CD4-positive, alpha-beta T cell (primary cell): ENCODE measurements at regions not wholly inside any gene's neighbourhood (a gene's known extent, or its start where the extent isn't known, plus 50 kb on each side); places are given as distances from the start of the nearest gene placed in this dataset.

ENCODE experiments used
- ATAC-seq: fragments of 200-7000 bp; cut with Tn5 transposase; one replicate; pipeline ENCODE4 v1.10.0; 2022; ENCODE audit warnings: mild to moderate bottlenecking; ENCODE audit not compliant: poor library complexity
- CTCF ChIA-PET: fragments of 350-600 bp; sonication (Branson Sonifier 250); formaldehyde crosslinking; loops from one replicate; lab custom pipeline; 2021; ENCODE audit warnings: antibody characterized with exemption, inconsistent platforms; lab: Charles Lee
- POLR2A ChIA-PET: fragments of 350-600 bp; sonication (Branson Sonifier 250); formaldehyde crosslinking; loops from one replicate; lab custom pipeline; 2021; ENCODE audit warnings: antibody characterized with exemption, inconsistent platforms; lab: Charles Lee
- DNase-seq, 14 experiments: peaks; one replicate each; pipeline ENCODE4 v3.0.0-alpha.2; 2013 to 2020; ENCODE audit warnings: mixed read lengths in 2 of 14
- H3K27ac ChIP-seq, 2 donors: one replicate each; pipeline versions ENCODE4 v1.5.1 to v1.7.0; 2013; ENCODE audit warnings: low read length in 2 of 2, low read depth in 1 of 2, mild to moderate bottlenecking in 1 of 2
- H3K27me3 ChIP-seq, 2 experiments: 1 replicate in 1 of 2; 2 replicates in 1 of 2; pipeline versions ENCODE4 v1.6.1 to v1.7.0; 2013; ENCODE audit warnings: low read length in 2 of 2, control low read depth in 1 of 2, mild to moderate bottlenecking in 1 of 2, moderate library complexity in 1 of 2; ENCODE audit not compliant: insufficient read depth in 2 of 2, control insufficient read depth in 1 of 2
- H3K36me3 ChIP-seq: one replicate; pipeline ENCODE4 v1.6.1; 2013; ENCODE audit warnings: low read length, control low read depth; ENCODE audit not compliant: insufficient read depth
- H3K4me1 ChIP-seq: one replicate; pipeline ENCODE4 v1.6.1; 2013; ENCODE audit warnings: low read length, control low read depth; ENCODE audit not compliant: insufficient read depth
- H3K4me3 ChIP-seq: one replicate; pipeline ENCODE4 v1.5.1; 2013; ENCODE audit warnings: mild to moderate bottlenecking, low read length, moderate library complexity
- H3K9me3 ChIP-seq, 2 experiments: 1 replicate in 1 of 2; 2 replicates in 1 of 2; pipeline versions ENCODE4 v1.6.1 to v1.7.0; 2013; ENCODE audit warnings: low read length in 2 of 2, mild to moderate bottlenecking in 2 of 2, control low read depth in 1 of 2, moderate library complexity in 1 of 2; ENCODE audit not compliant: control insufficient read depth in 1 of 2, insufficient read depth in 1 of 2
- H3K27ac Mint-ChIP-seq: one replicate; pipeline ENCODE4 v1.8.0; 2020; ENCODE audit warnings: mixed read lengths
- H3K27me3 Mint-ChIP-seq: one replicate; pipeline ENCODE4 v1.8.0; 2021; ENCODE audit warnings: mixed read lengths
- H3K36me3 Mint-ChIP-seq: one replicate; pipeline ENCODE4 v1.8.0; 2021; ENCODE audit warnings: low read depth, mixed read lengths
- H3K4me1 Mint-ChIP-seq: one replicate; pipeline ENCODE4 v1.8.0; 2021; ENCODE audit warnings: low read depth, mixed read lengths
- H3K4me3 Mint-ChIP-seq: one replicate; pipeline ENCODE4 v1.8.0; 2020; ENCODE audit warnings: mild to moderate bottlenecking, mixed read lengths
- H3K9me3 Mint-ChIP-seq: one replicate; pipeline ENCODE4 v1.8.0; 2020; ENCODE audit warnings: mixed read lengths
- intact Hi-C, 2 experiments: fragments of 100-400 bp; cut with DNase I in 1 of 2; cut with micrococcal nuclease in 1 of 2; formaldehyde crosslinking; loops; one replicate each; pipeline versions ENCODE4 v1.15.1 to v1.9.0; 2023 to 2025; cut with DNase I, micrococcal nuclease
- TF ChIP-seq, protein P1 (sequence below): fragments of 200-600 bp; IDR thresholded peaks from one replicate; pipeline ENCODE4 v1.8.0; 2022; ENCODE audit warnings: antibody characterized with exemption, mild to moderate bottlenecking

DNA sequence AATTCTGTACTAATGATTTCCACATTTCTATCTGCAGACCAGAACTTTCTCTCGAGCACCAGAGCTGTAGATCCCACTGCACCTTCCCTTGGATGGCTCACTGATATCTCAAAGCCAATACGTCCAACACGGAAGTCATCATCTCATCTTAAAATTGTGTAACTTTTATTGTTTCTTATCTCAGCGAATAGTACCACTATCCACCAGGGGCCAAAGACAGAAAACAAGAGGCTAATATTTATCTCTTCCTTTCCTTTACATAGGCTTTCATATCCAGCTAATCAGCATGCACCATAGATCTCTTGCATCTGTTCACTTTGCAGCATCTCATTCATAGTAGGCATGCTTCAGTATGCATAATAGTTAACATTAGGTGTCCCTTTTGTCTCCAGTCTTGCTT is 303.6 kb downstream of the PTPRC start:
- DNase-seq, result no peak
- H3K27me3 ChIP-seq, result no peaks in the 10 kb centered on the region
- Mint-ChIP-seq H3K36me3 (no peaks in the 10 kb centered on the region), H3K27me3 (no peaks in the 10 kb centered on the region), H3K9me3 (peaks cover 2% of the 10 kb centered on the region), H3K4me1 (peaks cover 4% of the 10 kb centered on the region), H3K27ac (no peak overlapping the region), H3K4me3 (no peak overlapping the region)
- ChIA-PET POLR2A (no interaction called here), CTCF (interaction anchor here (1.1 kb wide), 1 partner anchor 28 kb away, joined by 4 read pairs; no protein-coding TSS in a partner anchor)
- no peak overlapping the region for H3K4me3 ChIP-seq
- no peaks in the 10 kb centered on the region for H3K9me3 ChIP-seq
- no peak for ATAC-seq
- TF ChIP-seq, protein P1, sequence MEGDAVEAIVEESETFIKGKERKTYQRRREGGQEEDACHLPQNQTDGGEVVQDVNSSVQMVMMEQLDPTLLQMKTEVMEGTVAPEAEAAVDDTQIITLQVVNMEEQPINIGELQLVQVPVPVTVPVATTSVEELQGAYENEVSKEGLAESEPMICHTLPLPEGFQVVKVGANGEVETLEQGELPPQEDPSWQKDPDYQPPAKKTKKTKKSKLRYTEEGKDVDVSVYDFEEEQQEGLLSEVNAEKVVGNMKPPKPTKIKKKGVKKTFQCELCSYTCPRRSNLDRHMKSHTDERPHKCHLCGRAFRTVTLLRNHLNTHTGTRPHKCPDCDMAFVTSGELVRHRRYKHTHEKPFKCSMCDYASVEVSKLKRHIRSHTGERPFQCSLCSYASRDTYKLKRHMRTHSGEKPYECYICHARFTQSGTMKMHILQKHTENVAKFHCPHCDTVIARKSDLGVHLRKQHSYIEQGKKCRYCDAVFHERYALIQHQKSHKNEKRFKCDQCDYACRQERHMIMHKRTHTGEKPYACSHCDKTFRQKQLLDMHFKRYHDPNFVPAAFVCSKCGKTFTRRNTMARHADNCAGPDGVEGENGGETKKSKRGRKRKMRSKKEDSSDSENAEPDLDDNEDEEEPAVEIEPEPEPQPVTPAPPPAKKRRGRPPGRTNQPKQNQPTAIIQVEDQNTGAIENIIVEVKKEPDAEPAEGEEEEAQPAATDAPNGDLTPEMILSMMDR, result no peak
- no peaks in the 10 kb centered on the region for H3K36me3 ChIP-seq
- no peaks in the 10 kb centered on the region for H3K4me1 ChIP-seq
- no peak overlapping the region for H3K27ac ChIP-seq
- intact Hi-C loops, result loop anchor here in 1 of 2 experiments (10.0 kb wide), 1 partner anchor 428 kb away; no protein-coding TSS in a partner anchor

DNA sequence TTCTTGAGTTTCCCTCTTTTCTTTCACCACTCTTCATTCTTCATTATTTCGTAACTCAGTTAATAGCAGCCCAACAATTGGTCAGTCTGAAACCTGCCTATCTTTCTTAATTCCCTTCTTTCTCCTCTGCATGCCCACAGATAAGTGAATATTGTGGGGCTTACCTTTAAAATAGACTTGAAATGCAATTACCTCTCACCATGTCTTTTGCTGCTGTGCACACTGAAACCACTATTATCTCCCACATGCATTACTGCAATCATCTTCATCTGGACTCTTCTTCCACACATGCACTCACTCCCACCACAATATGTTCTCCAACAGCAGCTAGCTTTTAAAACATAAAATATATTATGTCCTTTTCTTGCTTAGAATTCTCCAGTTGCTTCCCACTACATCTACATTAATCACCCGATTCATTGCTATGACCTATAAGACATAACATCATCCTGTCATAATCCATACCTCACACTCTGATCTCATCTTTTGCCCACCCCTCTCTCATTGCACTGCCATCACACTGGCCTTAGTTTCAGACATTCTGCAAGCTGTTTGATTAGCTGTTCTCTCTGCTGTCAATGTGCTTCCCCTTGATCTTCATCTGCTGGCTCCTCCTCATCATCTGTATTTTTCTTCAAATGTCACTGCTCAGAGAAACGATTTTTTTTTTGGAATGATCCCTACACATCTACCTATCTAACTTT is 304.8 kb downstream of the PTPRC start:
- ATAC-seq (no peak), DNase-seq (no peak)
- Histone ChIP-seq H3K4me3 (no peak overlapping the region), H3K36me3 (no peaks in the 10 kb centered on the region), H3K9me3 (no peaks in the 10 kb centered on the region), H3K27me3 (no peaks in the 10 kb centered on the region), H3K4me1 (no peaks in the 10 kb centered on the region), H3K27ac (no peak overlapping the region)
- intact Hi-C loops, result loop anchor here in 1 of 2 experiments (10.0 kb wide), 1 partner anchor 429 kb away; no protein-coding TSS in a partner anchor
- Mint-ChIP-seq H3K36me3 (no peaks in the 10 kb centered on the region), H3K27me3 (no peaks in the 10 kb centered on the region), H3K4me3 (no peak overlapping the region), H3K4me1 (no peaks in the 10 kb centered on the region), H3K27ac (no peak overlapping the region), H3K9me3 (peaks cover 2% of the 10 kb centered on the region)
- POLR2A ChIA-PET, result no interaction called here
- TF ChIP-seq, protein P1, result no peak
- CTCF ChIA-PET, result interaction anchor here (1.1 kb wide), 1 partner anchor 29 kb away, joined by 4 read pairs; no protein-coding TSS in a partner anchor

DNA sequence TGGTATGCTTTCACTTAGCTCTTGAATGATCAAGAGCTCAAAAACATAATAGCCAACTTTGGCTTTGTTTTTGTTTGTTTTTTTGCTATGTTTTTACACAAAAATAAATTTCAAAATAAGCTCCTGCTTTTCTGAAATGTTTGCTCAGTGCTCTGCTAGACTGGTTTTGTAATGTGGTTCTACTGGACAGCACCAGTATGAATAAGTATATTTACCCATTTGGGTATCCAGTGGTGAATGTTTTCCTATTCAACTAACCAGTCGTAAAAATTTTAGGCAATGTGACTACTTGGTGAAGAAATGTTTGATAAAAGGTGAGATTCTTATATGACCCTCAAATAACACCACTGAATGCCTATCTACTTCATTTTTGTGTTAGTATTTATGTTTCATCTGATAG is 308.6 kb downstream of the PTPRC start:
- H3K27me3 ChIP-seq, result no peaks in the 10 kb centered on the region
- intact Hi-C loops, result loop anchor here in 1 of 2 experiments (10.0 kb wide), 1 partner anchor 433 kb away; no protein-coding TSS in a partner anchor
- Mint-ChIP-seq H3K9me3 (no peaks in the 10 kb centered on the region), H3K4me3 (no peak overlapping the region), H3K36me3 (no peaks in the 10 kb centered on the region), H3K27ac (no peak overlapping the region), H3K4me1 (no peaks in the 10 kb centered on the region), H3K27me3 (no peaks in the 10 kb centered on the region)
- no peaks in the 10 kb centered on the region for H3K36me3 ChIP-seq
- no peak for ATAC-seq
- DNase-seq, result no peak
- no peaks in the 10 kb centered on the region for H3K4me1 ChIP-seq
- H3K4me3 ChIP-seq, result no peak overlapping the region
- POLR2A ChIA-PET, result interaction anchor here (1.2 kb wide), 1 partner anchor 10 kb away, joined by 4 read pairs; no protein-coding TSS in a partner anchor
- TF ChIP-seq, protein P1, result no peak
- H3K9me3 ChIP-seq, result peaks cover 0 to 7% of the 10 kb centered on the region in 2 experiments
- CTCF ChIA-PET, result no interaction called here
- H3K27ac ChIP-seq, result no peak overlapping the region
